ENCODE measurements at regions not wholly inside any gene's neighbourhood (a gene's known extent, or its start where the extent isn't known, plus 50 kb on each side); places are given as distances from the start of the nearest gene placed in this dataset.

GRCh38 chr9:119836036-119836435 is 466.8 kb upstream of the BRINP1 start:
- H3K4me1 ChIP-seq (ENCODE audit: control insufficient read depth, insufficient read depth, low read length): no peaks in the 10 kb centered on the region
- DNase-seq (ENCODE audit: low read depth, low spot score): no peak
- POLR2A ChIA-PET: no interaction called here
- H3K4me3 ChIP-seq (ENCODE audit: low read depth in 2 of 2, low read length in 2 of 2): no peak overlapping the region
- TF ChIP-seq POLR2AphosphoS5 (IDR thresholded peaks at IDR 0.05; ENCODE audit: low read depth, low read length) (no peak), TCF7L2 (IDR thresholded peaks at IDR 0.05; ENCODE audit: low read depth, low read length) (no peak)
- CTCF ChIA-PET: no interaction called here
- BruUV-seq (replicated peaks): no TSS peak
- intact Hi-C loops (cut with micrococcal nuclease; ENCODE audit: unreplicated experiment) (no loop called here), in situ Hi-C loops (cut with HindIII; ENCODE audit: low pct_unique_long_range_greater_than_20kb, low sequenced_read_pairs) (no loop called here)
- ATAC-seq: no peak
- no peaks in the 10 kb centered on the region for H3K9me3 ChIP-seq (ENCODE audit: control insufficient read depth, insufficient read depth, low read depth, low read length)
- no peaks in the 10 kb centered on the region for H3K27me3 ChIP-seq (ENCODE audit: control insufficient read depth, insufficient read depth, low read length)
- H3K36me3 ChIP-seq (ENCODE audit: control insufficient read depth, insufficient read depth, low read length): no peaks in the 10 kb centered on the region
- no peak overlapping the region for H3K27ac ChIP-seq (ENCODE audit: low read length)

DNA sequence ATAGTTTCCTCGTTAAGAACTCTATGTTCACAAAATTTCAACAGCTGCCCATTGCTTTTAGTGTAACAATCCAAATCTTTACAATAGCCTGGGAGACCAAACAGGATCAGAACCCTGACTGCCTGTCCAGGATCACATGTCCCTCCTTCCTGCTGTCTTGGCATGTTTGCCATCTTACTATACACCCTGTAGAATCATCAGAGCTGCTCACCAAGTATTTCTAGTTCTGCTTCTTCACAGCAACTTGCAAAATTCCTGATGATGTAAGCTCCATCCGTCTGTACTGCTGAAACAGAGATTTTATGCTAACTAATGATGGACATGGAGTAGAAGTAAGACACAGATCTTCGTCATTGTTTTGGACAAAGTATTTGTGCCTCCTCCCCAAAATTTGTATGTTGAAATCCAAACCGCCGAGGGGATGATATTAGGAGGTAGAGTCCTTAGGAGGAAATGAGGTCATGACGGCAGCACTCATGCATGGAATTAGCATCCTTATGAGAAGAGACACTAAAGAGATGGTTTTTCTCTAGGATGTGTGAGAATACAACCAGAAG is 464.9 kb upstream of the BRINP1 start:
- Histone ChIP-seq H3K36me3 (ENCODE audit: control insufficient read depth, insufficient read depth, low read length) (no peaks in the 10 kb centered on the region), H3K27ac (ENCODE audit: low read length) (no peak overlapping the region), H3K4me1 (ENCODE audit: control insufficient read depth, insufficient read depth, low read length) (no peaks in the 10 kb centered on the region), H3K9me3 (ENCODE audit: control insufficient read depth, insufficient read depth, low read depth, low read length) (no peaks in the 10 kb centered on the region), H3K27me3 (ENCODE audit: control insufficient read depth, insufficient read depth, low read length) (no peaks in the 10 kb centered on the region), H3K4me3 (ENCODE audit: low read depth in 2 of 2, low read length in 2 of 2) (no peak overlapping the region)
- in situ Hi-C loops (cut with HindIII; ENCODE audit: low pct_unique_long_range_greater_than_20kb, low sequenced_read_pairs): no loop called here
- intact Hi-C loops (cut with micrococcal nuclease; ENCODE audit: unreplicated experiment): no loop called here
- no TSS peak for BruUV-seq (replicated peaks)
- ATAC-seq: no peak
- ChIA-PET CTCF (no interaction called here), POLR2A (no interaction called here)
- TF ChIP-seq TCF7L2 (IDR thresholded peaks at IDR 0.05; ENCODE audit: low read depth, low read length) (no peak), SIN3A (IDR thresholded peaks at IDR 0.05; ENCODE audit: borderline replicate concordance, insufficient read depth, low read depth, low read length) (no peak), POLR2AphosphoS5 (IDR thresholded peaks at IDR 0.05; ENCODE audit: low read depth, low read length) (no peak)
- TF ChIP-seq, protein P1, sequence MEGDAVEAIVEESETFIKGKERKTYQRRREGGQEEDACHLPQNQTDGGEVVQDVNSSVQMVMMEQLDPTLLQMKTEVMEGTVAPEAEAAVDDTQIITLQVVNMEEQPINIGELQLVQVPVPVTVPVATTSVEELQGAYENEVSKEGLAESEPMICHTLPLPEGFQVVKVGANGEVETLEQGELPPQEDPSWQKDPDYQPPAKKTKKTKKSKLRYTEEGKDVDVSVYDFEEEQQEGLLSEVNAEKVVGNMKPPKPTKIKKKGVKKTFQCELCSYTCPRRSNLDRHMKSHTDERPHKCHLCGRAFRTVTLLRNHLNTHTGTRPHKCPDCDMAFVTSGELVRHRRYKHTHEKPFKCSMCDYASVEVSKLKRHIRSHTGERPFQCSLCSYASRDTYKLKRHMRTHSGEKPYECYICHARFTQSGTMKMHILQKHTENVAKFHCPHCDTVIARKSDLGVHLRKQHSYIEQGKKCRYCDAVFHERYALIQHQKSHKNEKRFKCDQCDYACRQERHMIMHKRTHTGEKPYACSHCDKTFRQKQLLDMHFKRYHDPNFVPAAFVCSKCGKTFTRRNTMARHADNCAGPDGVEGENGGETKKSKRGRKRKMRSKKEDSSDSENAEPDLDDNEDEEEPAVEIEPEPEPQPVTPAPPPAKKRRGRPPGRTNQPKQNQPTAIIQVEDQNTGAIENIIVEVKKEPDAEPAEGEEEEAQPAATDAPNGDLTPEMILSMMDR (IDR thresholded peaks at IDR 0.05): no peak
- TF ChIP-seq, protein P2, sequence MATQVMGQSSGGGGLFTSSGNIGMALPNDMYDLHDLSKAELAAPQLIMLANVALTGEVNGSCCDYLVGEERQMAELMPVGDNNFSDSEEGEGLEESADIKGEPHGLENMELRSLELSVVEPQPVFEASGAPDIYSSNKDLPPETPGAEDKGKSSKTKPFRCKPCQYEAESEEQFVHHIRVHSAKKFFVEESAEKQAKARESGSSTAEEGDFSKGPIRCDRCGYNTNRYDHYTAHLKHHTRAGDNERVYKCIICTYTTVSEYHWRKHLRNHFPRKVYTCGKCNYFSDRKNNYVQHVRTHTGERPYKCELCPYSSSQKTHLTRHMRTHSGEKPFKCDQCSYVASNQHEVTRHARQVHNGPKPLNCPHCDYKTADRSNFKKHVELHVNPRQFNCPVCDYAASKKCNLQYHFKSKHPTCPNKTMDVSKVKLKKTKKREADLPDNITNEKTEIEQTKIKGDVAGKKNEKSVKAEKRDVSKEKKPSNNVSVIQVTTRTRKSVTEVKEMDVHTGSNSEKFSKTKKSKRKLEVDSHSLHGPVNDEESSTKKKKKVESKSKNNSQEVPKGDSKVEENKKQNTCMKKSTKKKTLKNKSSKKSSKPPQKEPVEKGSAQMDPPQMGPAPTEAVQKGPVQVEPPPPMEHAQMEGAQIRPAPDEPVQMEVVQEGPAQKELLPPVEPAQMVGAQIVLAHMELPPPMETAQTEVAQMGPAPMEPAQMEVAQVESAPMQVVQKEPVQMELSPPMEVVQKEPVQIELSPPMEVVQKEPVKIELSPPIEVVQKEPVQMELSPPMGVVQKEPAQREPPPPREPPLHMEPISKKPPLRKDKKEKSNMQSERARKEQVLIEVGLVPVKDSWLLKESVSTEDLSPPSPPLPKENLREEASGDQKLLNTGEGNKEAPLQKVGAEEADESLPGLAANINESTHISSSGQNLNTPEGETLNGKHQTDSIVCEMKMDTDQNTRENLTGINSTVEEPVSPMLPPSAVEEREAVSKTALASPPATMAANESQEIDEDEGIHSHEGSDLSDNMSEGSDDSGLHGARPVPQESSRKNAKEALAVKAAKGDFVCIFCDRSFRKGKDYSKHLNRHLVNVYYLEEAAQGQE (IDR thresholded peaks at IDR 0.05; ENCODE audit: insufficient read depth in 1 of 2, low read depth in 2 of 2, low read length in 1 of 2): no peak
- no peak for DNase-seq (ENCODE audit: low read depth, low spot score)

DNA sequence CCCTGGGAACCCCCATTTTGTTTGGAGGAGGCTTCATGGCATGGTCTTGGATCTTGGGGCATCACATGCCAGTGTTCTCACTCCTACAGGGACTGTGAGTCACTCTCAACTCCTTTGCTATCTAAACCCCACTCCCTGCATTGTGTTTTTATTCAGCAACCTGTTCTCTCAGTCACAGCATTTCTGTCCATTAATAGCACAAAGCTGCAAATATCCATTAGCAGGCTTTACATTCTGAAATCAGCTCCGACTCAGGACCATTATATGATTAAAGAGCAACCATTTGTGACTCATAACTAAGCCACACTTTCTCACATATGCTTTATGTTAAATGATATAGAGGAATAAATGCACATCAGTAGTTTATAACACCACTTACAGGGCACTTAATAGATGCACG is 462.1 kb upstream of the BRINP1 start:
- BruUV-seq (replicated peaks): no TSS peak
- DNase-seq (ENCODE audit: low read depth, low spot score) (no peak), ATAC-seq (no peak)
- no peaks in the 10 kb centered on the region for H3K27me3 ChIP-seq (ENCODE audit: control insufficient read depth, insufficient read depth, low read length)
- H3K4me3 ChIP-seq (ENCODE audit: low read depth in 2 of 2, low read length in 2 of 2): no peak overlapping the region
- ChIA-PET CTCF (no interaction called here), POLR2A (no interaction called here)
- H3K27ac ChIP-seq (ENCODE audit: low read length): no peak overlapping the region
- H3K36me3 ChIP-seq (ENCODE audit: control insufficient read depth, insufficient read depth, low read length): no peaks in the 10 kb centered on the region
- no peaks in the 10 kb centered on the region for H3K4me1 ChIP-seq (ENCODE audit: control insufficient read depth, insufficient read depth, low read length)
- TF ChIP-seq, protein P2 (IDR thresholded peaks at IDR 0.05; ENCODE audit: insufficient read depth in 1 of 2, low read depth in 2 of 2, low read length in 1 of 2): no peak
- TF ChIP-seq, protein P1 (IDR thresholded peaks at IDR 0.05): no peak
- TF ChIP-seq SIN3A (IDR thresholded peaks at IDR 0.05; ENCODE audit: borderline replicate concordance, insufficient read depth, low read depth, low read length) (no peak), TCF7L2 (IDR thresholded peaks at IDR 0.05; ENCODE audit: low read depth, low read length) (no peak), POLR2AphosphoS5 (IDR thresholded peaks at IDR 0.05; ENCODE audit: low read depth, low read length) (no peak)
- intact Hi-C loops (cut with micrococcal nuclease; ENCODE audit: unreplicated experiment): no loop called here
- no peaks in the 10 kb centered on the region for H3K9me3 ChIP-seq (ENCODE audit: control insufficient read depth, insufficient read depth, low read depth, low read length)
- in situ Hi-C loops (cut with HindIII; ENCODE audit: low pct_unique_long_range_greater_than_20kb, low sequenced_read_pairs): no loop called here
